ENCODE measurements at regions not wholly inside any gene's neighbourhood (a gene's known extent, or its start where the extent isn't known, plus 50 kb on each side); places are given as distances from the start of the nearest gene placed in this dataset.
A peak's percentile ranks its signal among the peaks of the same experiment; 100 is the strongest.

DNA sequence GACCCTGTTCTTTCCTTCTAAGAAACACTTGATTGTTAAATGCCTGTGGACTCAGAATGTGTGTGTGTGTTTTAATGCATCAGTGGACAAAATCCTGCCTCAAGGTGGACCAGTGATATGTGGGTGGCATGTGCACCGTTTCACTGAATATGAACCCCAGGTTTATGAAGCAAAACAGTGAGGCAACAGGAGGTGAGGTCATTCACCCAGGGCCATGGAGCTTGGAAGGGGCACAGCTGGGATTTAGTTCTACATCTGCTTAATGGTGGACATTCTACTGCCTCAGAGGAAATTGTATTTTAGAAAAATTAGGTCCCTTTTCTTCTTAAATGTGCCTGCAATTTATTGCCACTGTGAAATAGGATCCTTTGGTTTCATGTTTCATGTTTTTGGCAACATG is 549.5 kb upstream of the EEF2KMT start:
- no peak overlapping the region for H3K4me3 Mint-ChIP-seq
- H3K36me3 Mint-ChIP-seq (ENCODE audit: low read depth), result no peaks in the 10 kb centered on the region
- H3K9me3 Mint-ChIP-seq, result no peaks in the 10 kb centered on the region
- H3K27ac Mint-ChIP-seq, result no peak overlapping the region
- H3K4me1 Mint-ChIP-seq, result no peaks in the 10 kb centered on the region
- ATAC-seq (replicated peaks), result no peak
- H3K27me3 Mint-ChIP-seq, result no peaks in the 10 kb centered on the region

DNA sequence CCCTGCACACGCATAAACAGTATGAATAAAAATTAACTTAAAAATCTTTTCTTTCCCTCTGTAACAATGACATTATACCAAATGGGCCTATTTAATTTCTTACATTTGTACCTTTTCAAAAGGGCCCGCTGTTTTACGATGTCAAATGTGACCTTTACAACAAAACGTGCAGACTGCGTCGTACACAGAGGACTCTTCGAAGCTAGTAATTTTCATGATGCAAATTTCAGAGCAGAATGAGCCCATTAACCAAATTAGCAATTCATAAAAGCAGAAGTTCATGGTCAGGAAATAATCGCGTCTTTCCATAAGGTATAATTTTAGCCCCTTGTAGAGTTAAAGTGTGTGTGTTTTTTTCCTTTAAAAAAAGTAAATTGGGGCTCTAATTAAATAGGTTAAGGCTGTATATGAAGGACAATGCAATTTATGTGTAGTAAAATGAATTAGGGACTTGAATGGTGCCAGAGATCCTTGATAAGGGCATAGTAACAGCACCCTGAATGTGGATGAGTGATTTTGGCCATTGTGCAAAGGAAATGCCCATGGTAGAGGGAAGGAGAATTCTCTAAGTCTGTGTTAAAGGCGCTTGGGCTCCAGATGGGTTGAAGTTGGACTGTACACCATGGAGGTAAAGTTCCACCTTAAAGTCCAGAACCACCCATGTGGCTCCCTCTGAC is 546.4 kb upstream of the EEF2KMT start:
- H3K36me3 Mint-ChIP-seq (ENCODE audit: low read depth), result no peaks in the 10 kb centered on the region
- H3K27ac Mint-ChIP-seq, result no peak overlapping the region
- no peak overlapping the region for H3K4me3 Mint-ChIP-seq
- H3K27me3 Mint-ChIP-seq, result no peaks in the 10 kb centered on the region
- H3K9me3 Mint-ChIP-seq, result peaks cover 9% of the 10 kb centered on the region
- H3K4me1 Mint-ChIP-seq, result no peaks in the 10 kb centered on the region
- ATAC-seq (replicated peaks), result no peak

- no peak for ATAC-seq (replicated peaks)
- no peak overlapping the region for H3K4me3 Mint-ChIP-seq
- peaks cover 9% of the 10 kb centered on the region for H3K9me3 Mint-ChIP-seq
- no peaks in the 10 kb centered on the region for H3K36me3 Mint-ChIP-seq (ENCODE audit: low read depth)
- no peaks in the 10 kb centered on the region for H3K27me3 Mint-ChIP-seq
- no peaks in the 10 kb centered on the region for H3K4me1 Mint-ChIP-seq
- no peak overlapping the region for H3K27ac Mint-ChIP-seq
These were observed 544.8 kb upstream of the EEF2KMT start for GRCh38 chr16:5642436-5642835.

- ATAC-seq (replicated peaks), result no peak
- H3K9me3 Mint-ChIP-seq, result peaks cover 9% of the 10 kb centered on the region
- no peaks in the 10 kb centered on the region for H3K36me3 Mint-ChIP-seq (ENCODE audit: low read depth)
- H3K4me3 Mint-ChIP-seq, result no peak overlapping the region
- no peak overlapping the region for H3K27ac Mint-ChIP-seq
- no peaks in the 10 kb centered on the region for H3K27me3 Mint-ChIP-seq
- no peaks in the 10 kb centered on the region for H3K4me1 Mint-ChIP-seq
These were observed 544.4 kb upstream of the EEF2KMT start for GRCh38 chr16:5642011-5642410.

- Mint-ChIP-seq H3K36me3 (ENCODE audit: low read depth) (no peaks in the 10 kb centered on the region), H3K4me1 (no peaks in the 10 kb centered on the region), H3K27ac (no peak overlapping the region), H3K27me3 (no peaks in the 10 kb centered on the region), H3K4me3 (no peak overlapping the region), H3K9me3 (peaks cover 9% of the 10 kb centered on the region)
- ATAC-seq (replicated peaks), result no peak
These were observed 543.3 kb upstream of the EEF2KMT start for GRCh38 chr16:5640883-5641282.

DNA sequence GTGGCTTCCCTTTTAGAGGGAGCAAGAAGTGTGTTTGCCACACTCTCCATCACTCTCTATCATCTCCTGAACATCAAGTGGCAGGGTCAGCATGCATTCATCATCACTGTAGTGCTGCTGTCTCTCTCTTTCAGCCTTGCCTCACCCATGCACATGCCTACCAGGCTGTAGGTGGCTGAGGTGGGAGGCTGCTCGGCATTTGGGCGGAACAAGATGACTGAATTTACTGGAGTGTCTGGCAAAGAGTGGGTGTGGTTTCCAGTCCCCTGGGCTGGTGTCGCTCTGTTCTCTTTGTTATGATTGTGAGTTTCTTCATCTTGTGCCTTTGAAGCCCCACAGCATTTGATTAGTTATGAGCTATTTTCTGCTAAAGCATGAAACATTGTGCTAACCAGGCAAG is 541.9 kb upstream of the EEF2KMT start:
- ATAC-seq (replicated peaks), result no peak

GRCh38 chr16:5635331-5635730 is 537.7 kb upstream of the EEF2KMT start:
- Mint-ChIP-seq H3K36me3 (ENCODE audit: low read depth) (no peaks in the 10 kb centered on the region), H3K4me1 (no peaks in the 10 kb centered on the region), H3K27me3 (no peaks in the 10 kb centered on the region), H3K4me3 (no peak overlapping the region), H3K27ac (no peak overlapping the region), H3K9me3 (peaks cover under 1% of the 10 kb centered on the region)
- ATAC-seq (replicated peaks), result no peak

More for the DNA sequence above, 541.9 kb upstream of the EEF2KMT start:
- no peak overlapping the region for H3K4me3 Mint-ChIP-seq
- no peaks in the 10 kb centered on the region for H3K27me3 Mint-ChIP-seq
- peaks cover 9% of the 10 kb centered on the region for H3K9me3 Mint-ChIP-seq
- H3K27ac Mint-ChIP-seq, result no peak overlapping the region
- H3K36me3 Mint-ChIP-seq (ENCODE audit: low read depth), result no peaks in the 10 kb centered on the region
- no peaks in the 10 kb centered on the region for H3K4me1 Mint-ChIP-seq

DNA sequence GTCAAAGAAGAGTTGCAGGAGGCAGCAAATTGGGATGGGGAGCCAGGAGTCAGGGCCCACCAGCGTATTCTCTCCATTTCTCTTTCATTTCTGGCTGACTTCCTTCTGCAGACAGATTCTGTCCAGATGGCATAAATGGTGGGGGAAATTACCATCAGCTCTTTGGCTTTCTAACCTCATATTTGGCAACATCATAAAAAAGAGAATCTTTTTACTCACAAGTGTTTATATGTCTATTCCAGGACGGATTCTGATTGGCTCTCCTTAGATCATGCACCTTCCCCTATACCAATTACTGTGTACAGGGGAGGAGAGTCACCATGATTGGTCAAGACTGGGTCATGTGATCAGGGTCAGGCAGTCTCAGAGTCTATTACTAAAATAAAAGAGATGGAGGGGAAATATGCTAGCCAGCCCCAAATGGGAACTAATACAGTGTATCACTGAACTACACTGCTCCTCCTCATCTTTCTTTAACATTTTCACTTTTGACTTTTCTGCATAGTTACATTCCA is 537.1 kb upstream of the EEF2KMT start:
- ATAC-seq (replicated peaks), result no peak
- Mint-ChIP-seq H3K4me1 (no peaks in the 10 kb centered on the region), H3K27me3 (no peaks in the 10 kb centered on the region), H3K4me3 (no peak overlapping the region), H3K27ac (no peak overlapping the region), H3K36me3 (ENCODE audit: low read depth) (no peaks in the 10 kb centered on the region), H3K9me3 (no peaks in the 10 kb centered on the region)

- Mint-ChIP-seq H3K4me3 (no peak overlapping the region), H3K9me3 (no peaks in the 10 kb centered on the region), H3K27ac (no peak overlapping the region), H3K4me1 (no peaks in the 10 kb centered on the region), H3K36me3 (ENCODE audit: low read depth) (no peaks in the 10 kb centered on the region), H3K27me3 (no peaks in the 10 kb centered on the region)
- no peak for ATAC-seq (replicated peaks)
These were observed 536.3 kb upstream of the EEF2KMT start for GRCh38 chr16:5633845-5634440.

DNA sequence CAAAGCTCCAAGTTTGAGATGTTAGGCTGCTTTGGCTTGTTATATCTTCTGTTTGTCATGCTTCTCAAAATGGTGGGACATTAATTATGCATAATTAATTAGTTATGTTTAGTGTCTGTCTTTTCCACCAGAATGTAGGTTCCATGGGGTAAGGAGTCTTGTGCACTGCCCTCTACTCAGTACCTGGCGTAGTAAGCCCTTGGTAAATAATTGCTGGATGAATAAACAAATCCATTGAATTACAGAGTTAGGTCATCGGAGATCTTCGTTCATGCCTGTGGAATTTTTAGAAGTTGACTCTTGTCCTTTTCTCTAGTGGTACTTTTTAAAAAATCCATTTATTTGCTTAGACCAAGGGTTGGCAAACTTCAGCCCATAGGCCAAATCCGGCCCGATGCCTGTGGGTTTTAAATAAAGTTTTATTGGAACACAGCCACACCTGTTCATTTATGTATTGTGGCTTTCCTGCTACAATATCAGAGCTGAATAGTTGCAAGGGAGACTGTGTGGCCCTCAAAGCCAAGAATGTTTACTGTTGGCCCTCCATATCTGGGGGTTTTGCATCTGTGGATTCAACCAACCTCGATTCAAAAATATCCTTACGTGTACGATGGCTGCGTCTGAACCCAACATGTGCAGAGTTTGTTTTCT is 524.8 kb upstream of the EEF2KMT start:
- Mint-ChIP-seq H3K4me1 (no peaks in the 10 kb centered on the region), H3K4me3 (no peak overlapping the region), H3K27ac (no peak overlapping the region), H3K36me3 (ENCODE audit: low read depth) (no peaks in the 10 kb centered on the region), H3K27me3 (peaks cover 6% of the 10 kb centered on the region), H3K9me3 (peaks cover 10% of the 10 kb centered on the region)
- no peak for ATAC-seq (replicated peaks)

- ATAC-seq (replicated peaks), result no peak
- Mint-ChIP-seq H3K27ac (no peak overlapping the region), H3K4me3 (no peak overlapping the region), H3K27me3 (peaks cover 11% of the 10 kb centered on the region), H3K4me1 (peaks cover 4% of the 10 kb centered on the region), H3K36me3 (ENCODE audit: low read depth) (no peaks in the 10 kb centered on the region), H3K9me3 (peaks cover 10% of the 10 kb centered on the region)
These were observed 524.2 kb upstream of the EEF2KMT start for GRCh38 chr16:5621826-5622225.

DNA sequence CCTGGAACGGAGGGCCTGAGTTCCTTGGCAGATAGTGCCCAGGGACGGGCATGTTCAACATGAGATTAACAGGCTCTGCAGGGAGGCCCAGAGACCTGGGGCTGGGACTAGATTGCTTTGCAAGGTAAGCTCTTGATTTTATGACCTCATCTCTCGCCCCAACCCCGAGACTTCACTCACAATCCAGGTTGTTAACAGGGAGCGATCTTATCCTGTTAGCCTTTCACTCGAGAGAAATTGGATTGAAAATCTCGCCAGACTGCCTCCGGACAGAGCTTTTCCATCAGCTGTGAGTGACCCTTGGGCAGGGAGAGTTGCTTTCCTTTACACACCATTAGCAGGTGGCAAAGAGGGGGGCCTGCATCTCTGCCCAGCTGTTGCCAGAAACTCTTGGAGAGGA is 521.7 kb upstream of the EEF2KMT start:
- no peak overlapping the region for H3K27ac Mint-ChIP-seq
- peaks cover 5% of the 10 kb centered on the region for H3K9me3 Mint-ChIP-seq
- no peak overlapping the region for H3K4me3 Mint-ChIP-seq
- no peak for ATAC-seq (replicated peaks)
- H3K4me1 Mint-ChIP-seq, result peaks cover 4% of the 10 kb centered on the region
- H3K36me3 Mint-ChIP-seq (ENCODE audit: low read depth), result no peaks in the 10 kb centered on the region
- peaks cover 14% of the 10 kb centered on the region for H3K27me3 Mint-ChIP-seq

- peaks cover 20% of the 10 kb centered on the region for H3K27me3 Mint-ChIP-seq
- H3K27ac Mint-ChIP-seq, result no peak overlapping the region
- H3K36me3 Mint-ChIP-seq (ENCODE audit: low read depth), result no peaks in the 10 kb centered on the region
- peaks cover 5% of the 10 kb centered on the region for H3K9me3 Mint-ChIP-seq
- H3K4me1 Mint-ChIP-seq, result peaks cover 4% of the 10 kb centered on the region
- no peak for ATAC-seq (replicated peaks)
- H3K4me3 Mint-ChIP-seq, result no peak overlapping the region
These were observed 519.2 kb upstream of the EEF2KMT start for GRCh38 chr16:5616841-5617240.

GRCh38 chr16:5615868-5616642 is 518.5 kb upstream of the EEF2KMT start:
- Mint-ChIP-seq H3K9me3 (peaks cover 5% of the 10 kb centered on the region), H3K27me3 (peaks cover 20% of the 10 kb centered on the region), H3K4me1 (peaks cover 4% of the 10 kb centered on the region), H3K36me3 (ENCODE audit: low read depth) (no peaks in the 10 kb centered on the region), H3K27ac (no peak overlapping the region), H3K4me3 (no peak overlapping the region)
- peak; percentile 50 for ATAC-seq (replicated peaks)
